Trophoblast cell (in vitro differentiated cells and primary cell): ENCODE measurements at regions not wholly inside any gene's neighbourhood (a gene's known extent, or its start where the extent isn't known, plus 50 kb on each side); places are given as distances from the start of the nearest gene placed in this dataset.

ENCODE experiments used
- DNase-seq, 2 donors: peaks; one replicate each; pipeline ENCODE4 v3.0.0-alpha.2; 2016
- H2AFZ ChIP-seq: 2 replicates; pipeline ENCODE4 v1.6.1; 2013; ENCODE audit warnings: low read length, moderate library complexity, mild to moderate bottlenecking; ENCODE audit not compliant: insufficient read depth, poor library complexity
- H2AK5ac ChIP-seq: 2 replicates; pipeline ENCODE4 v1.6.1; 2013; ENCODE audit warnings: mild to moderate bottlenecking, low read length
- H2BK120ac ChIP-seq: 2 replicates; pipeline ENCODE4 v1.6.1; 2013; ENCODE audit warnings: low read length, mild to moderate bottlenecking, moderate library complexity; ENCODE audit not compliant: insufficient read depth, poor library complexity
- H2BK12ac ChIP-seq: 2 replicates; pipeline ENCODE4 v1.6.1; 2013; ENCODE audit warnings: mild to moderate bottlenecking, low read length, moderate library complexity
- H2BK5ac ChIP-seq: 2 replicates; pipeline ENCODE4 v1.6.1; 2013; ENCODE audit warnings: low read length, low read depth, moderate library complexity, mild to moderate bottlenecking; ENCODE audit not compliant: poor library complexity
- H3K14ac ChIP-seq: 2 replicates; pipeline ENCODE4 v1.6.1; 2013; ENCODE audit warnings: mild to moderate bottlenecking, low read length
- H3K18ac ChIP-seq: 2 replicates; pipeline ENCODE4 v1.6.1; 2013; ENCODE audit warnings: mild to moderate bottlenecking, low read length
- H3K23ac ChIP-seq: 2 replicates; pipeline ENCODE4 v1.6.1; 2013; ENCODE audit warnings: low read length
- H3K27ac ChIP-seq: 2 replicates; pipeline ENCODE4 v1.5.1; 2013; ENCODE audit warnings: low read depth, mild to moderate bottlenecking, inconsistent platforms, low read length, moderate library complexity
- H3K27me3 ChIP-seq: 2 replicates; pipeline ENCODE4 v1.6.1; 2013; ENCODE audit warnings: inconsistent platforms, mild to moderate bottlenecking, low read length, moderate library complexity; ENCODE audit not compliant: insufficient read depth
- H3K36me3 ChIP-seq, 2 experiments: 1 replicate in 1 of 2; 2 replicates in 1 of 2; pipeline ENCODE4 v1.6.1; 2013; ENCODE audit warnings: low read length in 2 of 2, mild to moderate bottlenecking in 2 of 2, moderate library complexity in 1 of 2; ENCODE audit not compliant: insufficient read depth in 2 of 2, control insufficient read depth in 1 of 2
- H3K4ac ChIP-seq: 2 replicates; pipeline ENCODE4 v1.6.1; 2013; ENCODE audit warnings: low read depth, mild to moderate bottlenecking, low read length, moderate library complexity
- H3K4me1 ChIP-seq, 2 experiments: 1 replicate in 1 of 2; 2 replicates in 1 of 2; pipeline ENCODE4 v1.6.1; 2013; ENCODE audit warnings: low read length in 2 of 2, mild to moderate bottlenecking in 2 of 2, moderate library complexity in 1 of 2; ENCODE audit not compliant: insufficient read depth in 2 of 2, control insufficient read depth in 1 of 2
- H3K4me2 ChIP-seq: 2 replicates; pipeline ENCODE4 v1.6.1; 2013; ENCODE audit warnings: inconsistent platforms, mild to moderate bottlenecking, low read length, moderate library complexity
- H3K4me3 ChIP-seq: 2 replicates; pipeline ENCODE4 v1.5.1; 2013; ENCODE audit warnings: mild to moderate bottlenecking, low read depth, low read length, inconsistent platforms
- H3K79me1 ChIP-seq: one replicate; pipeline ENCODE4 v1.6.1; 2013; ENCODE audit warnings: low read length
- H3K79me2 ChIP-seq: 2 replicates; pipeline ENCODE4 v1.6.1; 2013; ENCODE audit warnings: low read length, mild to moderate bottlenecking; ENCODE audit not compliant: control insufficient read depth, insufficient read depth, poor library complexity
- H3K9ac ChIP-seq: 2 replicates; pipeline ENCODE4 v1.6.1; 2013; ENCODE audit warnings: mild to moderate bottlenecking, low read length
- H3K9me3 ChIP-seq: 2 replicates; pipeline ENCODE4 v1.6.1; 2013; ENCODE audit warnings: low read depth, mild to moderate bottlenecking, control low read depth, inconsistent platforms, low read length; ENCODE audit not compliant: insufficient read depth
- H4K12ac ChIP-seq: 2 replicates; pipeline ENCODE4 v1.6.1; 2013; ENCODE audit warnings: low read depth, mild to moderate bottlenecking, low read length, moderate library complexity
- H4K8ac ChIP-seq: 2 replicates; pipeline ENCODE4 v1.6.1; 2013; ENCODE audit warnings: low read depth, mild to moderate bottlenecking, low read length, moderate library complexity
- H4K91ac ChIP-seq: one replicate; pipeline ENCODE4 v1.6.1; 2013; ENCODE audit warnings: low read depth, mild to moderate bottlenecking, low read length, moderate library complexity
- WGBS: extraction: QIAGEN DNeasy Blood & Tissue Kit; methylation state at CpG from one replicate; pipeline ENCODE4 v1.1.7; 2013; ENCODE audit warnings: missing lambda C conversion rate; ENCODE audit not compliant: insufficient read length, insufficient coverage; ENCODE audit errors: extremely low coverage; 5-methylcytosine and 5-hydroxymethylcytosine counted together

DNA sequence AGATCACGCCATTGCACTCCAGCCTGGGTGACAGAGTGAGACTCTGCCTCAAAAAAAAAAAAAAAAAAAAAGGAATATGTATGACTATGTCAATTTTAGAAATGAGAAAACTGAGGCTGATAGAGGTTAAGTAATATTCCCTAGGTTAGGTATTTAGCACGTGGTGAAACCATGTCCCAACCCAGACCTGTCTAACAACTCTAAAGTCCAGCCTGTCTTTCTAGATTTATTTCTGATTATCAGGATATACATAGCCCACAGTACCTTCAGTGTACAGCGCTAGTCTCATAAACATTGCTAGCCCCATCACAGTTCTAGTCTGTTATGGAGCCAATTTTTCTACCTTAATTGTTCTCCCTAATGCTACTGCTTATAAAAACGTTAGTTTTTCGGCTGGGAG is 88.4 kb upstream of the RAP2B start:
- Histone ChIP-seq H3K27ac (no peak overlapping the region), H4K91ac (no peak overlapping the region), H3K4me3 (no peak overlapping the region), H2BK120ac (no peak overlapping the region), H3K14ac (no peak overlapping the region), H3K4me1 (peaks cover 2 to 5% of the 10 kb centered on the region in 2 experiments), H3K23ac (no peak overlapping the region), H3K18ac (no peak overlapping the region), H3K4me2 (no peak overlapping the region), H3K9ac (no peak overlapping the region), H2AK5ac (no peak overlapping the region), H3K9me3 (no peaks in the 10 kb centered on the region), H4K12ac (no peak overlapping the region), H3K27me3 (no peaks in the 10 kb centered on the region), H3K36me3 (no peaks in the 10 kb centered on the region), H2AFZ (no peak overlapping the region), H4K8ac (no peak overlapping the region), H2BK12ac (no peak overlapping the region), H3K4ac (no peak overlapping the region), H3K79me1 (no peaks in the 10 kb centered on the region), H2BK5ac (no peak overlapping the region), H3K79me2 (no peaks in the 10 kb centered on the region)
- DNase-seq, result peak; percentile 68 to 92
- WGBS, result no CpG with 5 or more reads among the region's 5 CpGs

DNA sequence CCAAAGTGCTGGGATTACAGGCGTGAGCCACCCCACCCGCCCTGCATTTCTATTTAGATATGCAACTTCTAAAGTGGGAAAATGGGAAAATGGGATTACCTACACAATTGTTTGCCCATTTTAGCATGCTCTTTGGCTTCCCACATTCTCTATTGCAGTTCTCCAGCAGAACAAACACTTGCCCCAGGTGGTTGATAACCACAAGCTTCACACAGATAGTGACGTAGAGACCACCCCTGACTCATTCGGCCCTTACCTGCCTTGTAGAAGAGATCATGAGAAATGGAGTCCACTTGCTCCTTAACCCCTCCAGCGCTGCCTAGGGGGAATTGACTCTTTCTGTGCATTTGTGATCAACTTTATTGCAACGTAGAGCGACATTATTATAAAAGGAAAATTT is 83.2 kb upstream of the RAP2B start:
- H2BK120ac ChIP-seq, result no peak overlapping the region
- no peak overlapping the region for H2BK5ac ChIP-seq
- H3K4me1 ChIP-seq, result no peaks in the 10 kb centered on the region
- no peak overlapping the region for H2AFZ ChIP-seq
- H3K79me2 ChIP-seq, result no peaks in the 10 kb centered on the region
- WGBS, result no CpG with 5 or more reads among the region's 7 CpGs
- H3K4me2 ChIP-seq, result no peak overlapping the region
- no peak overlapping the region for H3K27ac ChIP-seq
- no peak overlapping the region for H4K12ac ChIP-seq
- H3K4ac ChIP-seq, result no peak overlapping the region
- H3K79me1 ChIP-seq, result no peaks in the 10 kb centered on the region
- H3K9ac ChIP-seq, result no peak overlapping the region
- H3K36me3 ChIP-seq, result no peaks in the 10 kb centered on the region
- no peak overlapping the region for H4K91ac ChIP-seq
- H3K27me3 ChIP-seq, result no peaks in the 10 kb centered on the region
- H2AK5ac ChIP-seq, result no peak overlapping the region
- H3K18ac ChIP-seq, result no peak overlapping the region
- H4K8ac ChIP-seq, result no peak overlapping the region
- DNase-seq, result no peak
- no peak overlapping the region for H2BK12ac ChIP-seq
- H3K4me3 ChIP-seq, result no peak overlapping the region
- no peak overlapping the region for H3K14ac ChIP-seq
- H3K9me3 ChIP-seq, result no peaks in the 10 kb centered on the region
- H3K23ac ChIP-seq, result no peak overlapping the region

DNA sequence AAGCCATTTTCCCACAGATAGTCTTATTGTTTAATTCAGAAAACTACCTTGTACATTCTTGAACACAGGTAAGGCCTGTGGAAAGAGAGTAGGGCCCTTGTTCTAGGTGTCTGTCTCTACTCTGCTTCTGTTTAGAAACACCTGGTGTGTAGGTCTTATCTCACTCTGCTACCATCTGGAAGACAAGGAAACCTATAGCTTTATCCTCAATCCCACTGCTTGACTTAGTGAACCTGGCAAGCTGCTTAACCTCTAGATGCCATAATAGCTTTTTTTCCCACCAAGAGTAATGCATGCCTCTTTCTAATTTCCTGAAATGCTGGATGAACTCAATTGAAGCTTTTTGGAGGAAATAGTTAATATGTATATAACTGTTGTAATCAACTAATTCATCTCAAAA is 82.6 kb upstream of the RAP2B start:
- H4K8ac ChIP-seq, result no peak overlapping the region
- DNase-seq, result no peak
- H2BK120ac ChIP-seq, result no peak overlapping the region
- H4K91ac ChIP-seq, result no peak overlapping the region
- no peak overlapping the region for H4K12ac ChIP-seq
- H2BK5ac ChIP-seq, result no peak overlapping the region
- H3K18ac ChIP-seq, result no peak overlapping the region
- no peaks in the 10 kb centered on the region for H3K4me1 ChIP-seq
- H2AK5ac ChIP-seq, result no peak overlapping the region
- no peaks in the 10 kb centered on the region for H3K36me3 ChIP-seq
- H3K79me2 ChIP-seq, result no peaks in the 10 kb centered on the region
- H3K23ac ChIP-seq, result no peak overlapping the region
- no peak overlapping the region for H3K4me2 ChIP-seq
- H3K4me3 ChIP-seq, result no peak overlapping the region
- H3K79me1 ChIP-seq, result no peaks in the 10 kb centered on the region
- no peak overlapping the region for H3K27ac ChIP-seq
- H3K9ac ChIP-seq, result no peak overlapping the region
- no peak overlapping the region for H2BK12ac ChIP-seq
- no peak overlapping the region for H2AFZ ChIP-seq
- H3K9me3 ChIP-seq, result no peaks in the 10 kb centered on the region
- no peak overlapping the region for H3K4ac ChIP-seq
- no peak overlapping the region for H3K14ac ChIP-seq
- no peaks in the 10 kb centered on the region for H3K27me3 ChIP-seq

DNA sequence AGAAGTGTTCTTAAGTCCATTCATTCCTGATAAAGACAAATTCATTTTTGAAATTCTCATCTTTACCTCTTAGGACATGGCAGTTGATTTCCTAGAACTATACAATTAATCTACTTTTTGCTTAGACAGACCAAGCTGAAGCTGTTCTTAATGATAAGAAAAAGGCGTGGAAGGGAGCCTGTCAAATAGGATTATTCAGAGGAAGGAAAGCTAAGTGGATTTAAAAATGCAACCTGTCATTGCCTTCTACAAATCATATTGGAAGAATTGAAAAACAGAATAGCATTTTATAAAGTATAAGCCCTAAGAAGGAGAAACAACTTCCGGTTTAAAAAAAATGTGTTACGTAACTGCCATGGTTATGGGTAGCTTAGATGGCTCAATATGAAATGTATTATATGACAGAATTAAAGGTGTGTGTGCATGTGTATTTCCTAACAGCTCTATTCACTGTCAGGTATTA is 81.2 kb upstream of the RAP2B start:
- no CpG with 5 or more reads among the region's 3 CpGs for WGBS
- Histone ChIP-seq H3K4me2 (no peak overlapping the region), H3K4me3 (no peak overlapping the region), H4K91ac (no peak overlapping the region), H2BK12ac (no peak overlapping the region), H3K27me3 (no peaks in the 10 kb centered on the region), H2BK5ac (no peak overlapping the region), H3K18ac (no peak overlapping the region), H3K4me1 (no peaks in the 10 kb centered on the region), H3K23ac (no peak overlapping the region), H3K79me2 (no peaks in the 10 kb centered on the region), H2BK120ac (no peak overlapping the region), H3K4ac (no peak overlapping the region), H2AK5ac (no peak overlapping the region), H2AFZ (no peak overlapping the region), H3K9me3 (no peaks in the 10 kb centered on the region), H3K14ac (no peak overlapping the region), H3K36me3 (no peaks in the 10 kb centered on the region), H3K79me1 (no peaks in the 10 kb centered on the region), H3K27ac (no peak overlapping the region), H3K9ac (no peak overlapping the region), H4K12ac (no peak overlapping the region), H4K8ac (no peak overlapping the region)
- no peak for DNase-seq
